ENCODE measurements at regions not wholly inside any gene's neighbourhood (a gene's known extent, or its start where the extent isn't known, plus 50 kb on each side); places are given as distances from the start of the nearest gene placed in this dataset.

GRCh38 chr2:151175864-151176263, 85.8 kb downstream of the RBM43 start:
- no peak for DNase-seq (ENCODE audit: extremely low read depth, low read depth)
- TF ChIP-seq CTCF (IDR thresholded peaks at IDR 0.05; ENCODE audit: low read depth, low read length) = no peak

- DNase-seq (ENCODE audit: extremely low read depth, low read depth) = no peak
These were observed 87.5 kb downstream of the RBM43 start for GRCh38 chr2:151174127-151174526.

GRCh38 chr2:151171186-151171585, 90.5 kb downstream of the RBM43 start:
- TF ChIP-seq CTCF (IDR thresholded peaks at IDR 0.05; ENCODE audit: low read depth, low read length) = no peak
- no peak for DNase-seq (ENCODE audit: extremely low read depth, low read depth)

More at GRCh38 chr2:151174127-151174526, 87.5 kb downstream of the RBM43 start:
- TF ChIP-seq CTCF (IDR thresholded peaks at IDR 0.05; ENCODE audit: low read depth, low read length) = no peak

GRCh38 chr2:151166410-151166809, 95.3 kb downstream of the RBM43 start:
- no peak for TF ChIP-seq CTCF (IDR thresholded peaks at IDR 0.05; ENCODE audit: low read depth, low read length)

GRCh38 chr2:151165105-151165684, 96.5 kb downstream of the RBM43 start:
- no peak for DNase-seq (ENCODE audit: extremely low read depth, low read depth)
- no peak for TF ChIP-seq CTCF (IDR thresholded peaks at IDR 0.05; ENCODE audit: low read depth, low read length)

More at GRCh38 chr2:151166410-151166809, 95.3 kb downstream of the RBM43 start:
- no peak for DNase-seq (ENCODE audit: extremely low read depth, low read depth)

GRCh38 chr2:151161821-151162551, 99.7 kb downstream of the RBM43 start:
- DNase-seq (ENCODE audit: extremely low read depth, low read depth) = peak; percentile 28
- peak; percentile 65 for TF ChIP-seq CTCF (IDR thresholded peaks at IDR 0.05; ENCODE audit: low read depth, low read length)

GRCh38 chr2:151159109-151159662, 102.5 kb downstream of the RBM43 start:
- no peak for DNase-seq (ENCODE audit: extremely low read depth, low read depth)
- no peak for TF ChIP-seq CTCF (IDR thresholded peaks at IDR 0.05; ENCODE audit: low read depth, low read length)

All from AG09319 (cell line).